C4-2B (cell line): ENCODE measurements at regions not wholly inside any gene's neighbourhood (a gene's known extent, or its start where the extent isn't known, plus 50 kb on each side); places are given as distances from the start of the nearest gene placed in this dataset.

Experiments used
- H3K27ac ChIP-seq: fragments of 450-650 bp; 2 replicates; pipeline ENCODE4 v1.5.1; 2017
- ZFX ChIP-seq: fragments of 450-650 bp; IDR thresholded peaks from 2 replicates; pipeline ENCODE4 v1.6.1; 2017
- TF ChIP-seq, protein P1 (sequence below): fragments of 450-650 bp; conservative IDR thresholded peaks from 2 replicates; pipeline ENCODE4 v1.5.1; 2017; ENCODE audit warnings: mild to moderate bottlenecking

DNA sequence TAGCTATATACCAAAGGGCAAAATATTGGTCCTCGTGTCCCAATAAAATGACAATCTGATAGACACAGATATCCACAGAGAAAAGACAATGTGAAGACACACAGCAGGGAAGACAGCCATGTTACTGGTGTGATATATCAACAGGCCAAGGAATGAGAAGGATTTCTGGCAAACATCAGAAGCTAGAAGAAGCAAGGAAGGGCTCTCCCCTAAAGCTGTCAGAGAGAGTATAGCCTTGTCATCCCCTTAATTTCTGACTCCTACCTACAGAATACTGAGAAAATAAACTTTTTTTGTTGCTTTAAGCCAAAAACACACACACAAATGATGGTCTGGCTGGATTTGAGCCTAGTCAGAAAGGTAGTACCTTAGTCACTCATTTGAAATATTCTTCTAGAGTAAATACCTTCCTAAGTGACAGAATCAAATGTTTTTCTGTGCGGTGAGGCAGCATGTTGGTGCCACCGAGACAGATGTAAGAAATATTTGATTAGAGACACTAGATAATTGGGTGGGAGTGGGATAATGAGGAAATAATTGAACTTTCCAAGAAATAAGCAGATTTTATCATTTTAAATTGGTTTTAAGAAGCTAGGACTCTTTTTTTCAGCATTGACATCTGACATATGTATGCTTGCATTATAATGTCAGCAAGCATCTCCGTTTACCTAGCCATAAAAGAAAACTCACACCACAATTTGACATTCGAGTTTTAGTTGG lies 123.4 kb upstream of the TFAP2D start:
- H3K27ac ChIP-seq = no peak overlapping the region
- TF ChIP-seq, protein P1, sequence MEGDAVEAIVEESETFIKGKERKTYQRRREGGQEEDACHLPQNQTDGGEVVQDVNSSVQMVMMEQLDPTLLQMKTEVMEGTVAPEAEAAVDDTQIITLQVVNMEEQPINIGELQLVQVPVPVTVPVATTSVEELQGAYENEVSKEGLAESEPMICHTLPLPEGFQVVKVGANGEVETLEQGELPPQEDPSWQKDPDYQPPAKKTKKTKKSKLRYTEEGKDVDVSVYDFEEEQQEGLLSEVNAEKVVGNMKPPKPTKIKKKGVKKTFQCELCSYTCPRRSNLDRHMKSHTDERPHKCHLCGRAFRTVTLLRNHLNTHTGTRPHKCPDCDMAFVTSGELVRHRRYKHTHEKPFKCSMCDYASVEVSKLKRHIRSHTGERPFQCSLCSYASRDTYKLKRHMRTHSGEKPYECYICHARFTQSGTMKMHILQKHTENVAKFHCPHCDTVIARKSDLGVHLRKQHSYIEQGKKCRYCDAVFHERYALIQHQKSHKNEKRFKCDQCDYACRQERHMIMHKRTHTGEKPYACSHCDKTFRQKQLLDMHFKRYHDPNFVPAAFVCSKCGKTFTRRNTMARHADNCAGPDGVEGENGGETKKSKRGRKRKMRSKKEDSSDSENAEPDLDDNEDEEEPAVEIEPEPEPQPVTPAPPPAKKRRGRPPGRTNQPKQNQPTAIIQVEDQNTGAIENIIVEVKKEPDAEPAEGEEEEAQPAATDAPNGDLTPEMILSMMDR = no peak
- TF ChIP-seq ZFX = no peak

DNA sequence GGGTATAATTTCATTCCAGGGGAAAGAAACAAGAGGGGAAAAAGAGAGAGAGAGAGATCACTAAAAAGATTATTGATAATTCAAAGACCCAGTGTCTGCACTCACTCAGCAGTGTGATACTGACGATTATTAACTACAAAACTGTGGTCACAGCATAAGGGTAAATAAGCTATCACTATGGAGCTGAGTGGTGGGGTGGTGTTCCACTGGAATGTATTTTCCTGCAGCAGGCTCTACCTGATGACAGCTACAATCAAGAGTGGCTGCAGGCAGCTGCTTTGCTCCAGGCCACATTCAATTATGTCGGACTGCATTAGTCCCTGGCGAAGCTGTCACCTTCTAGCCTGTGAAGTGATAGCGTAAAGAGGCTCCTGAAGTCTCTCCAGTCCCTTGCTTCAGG lies 122.2 kb upstream of the TFAP2D start:
- H3K27ac ChIP-seq = no peak overlapping the region
- TF ChIP-seq ZFX = no peak
- TF ChIP-seq, protein P1 = no peak

DNA sequence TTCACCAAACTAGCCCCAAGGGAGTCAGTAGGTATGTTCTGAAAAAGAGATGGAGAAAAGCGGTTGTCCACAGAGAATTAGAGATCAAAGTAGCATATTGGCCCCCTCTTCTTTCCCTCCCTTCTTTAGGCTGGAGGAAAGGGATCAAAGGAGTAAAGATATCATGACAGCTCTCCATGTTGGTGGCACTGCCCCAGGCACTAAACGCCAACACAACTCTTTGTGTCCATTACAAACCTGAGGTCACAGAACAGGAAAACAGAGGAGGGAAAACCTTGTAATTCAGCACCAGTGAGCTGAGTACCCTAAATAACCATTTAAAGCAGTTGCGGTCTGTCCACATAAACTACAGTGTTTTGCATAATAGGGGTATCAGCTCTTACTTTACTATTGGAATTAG lies 113.0 kb upstream of the TFAP2D start:
- H3K27ac ChIP-seq = no peak overlapping the region
- no peak for TF ChIP-seq ZFX
- TF ChIP-seq, protein P1 = no peak

- TF ChIP-seq, protein P1 = peak; percentile 90
- TF ChIP-seq ZFX = no peak
- H3K27ac ChIP-seq = no peak overlapping the region
Observed at GRCh38 chr6:50602292-50602691, 111.0 kb upstream of the TFAP2D start.

- H3K27ac ChIP-seq = no peak overlapping the region
- no peak for TF ChIP-seq ZFX
- TF ChIP-seq, protein P1 = no peak
Observed at GRCh38 chr6:50608421-50608820, 104.9 kb upstream of the TFAP2D start.

DNA sequence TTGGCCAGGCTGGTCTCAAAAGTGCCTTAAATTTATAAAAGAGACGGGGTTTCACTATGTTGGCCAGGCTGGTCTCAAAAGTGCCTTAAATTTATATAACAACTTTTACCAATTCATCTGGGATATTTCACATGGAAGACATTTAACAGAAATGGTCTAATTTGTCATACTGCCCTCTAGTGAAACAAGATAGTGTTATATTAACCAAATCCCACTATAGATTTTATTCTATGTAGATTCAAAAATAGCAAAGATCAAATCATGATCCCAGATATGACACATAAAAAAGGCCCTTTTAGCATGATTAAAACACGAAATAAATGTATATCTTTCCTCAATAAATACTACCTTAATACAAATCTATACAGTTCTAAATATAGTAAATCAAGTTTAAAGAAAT lies 102.8 kb upstream of the TFAP2D start:
- TF ChIP-seq, protein P1 = peak; percentile 64
- TF ChIP-seq ZFX = no peak
- H3K27ac ChIP-seq = no peak overlapping the region

DNA sequence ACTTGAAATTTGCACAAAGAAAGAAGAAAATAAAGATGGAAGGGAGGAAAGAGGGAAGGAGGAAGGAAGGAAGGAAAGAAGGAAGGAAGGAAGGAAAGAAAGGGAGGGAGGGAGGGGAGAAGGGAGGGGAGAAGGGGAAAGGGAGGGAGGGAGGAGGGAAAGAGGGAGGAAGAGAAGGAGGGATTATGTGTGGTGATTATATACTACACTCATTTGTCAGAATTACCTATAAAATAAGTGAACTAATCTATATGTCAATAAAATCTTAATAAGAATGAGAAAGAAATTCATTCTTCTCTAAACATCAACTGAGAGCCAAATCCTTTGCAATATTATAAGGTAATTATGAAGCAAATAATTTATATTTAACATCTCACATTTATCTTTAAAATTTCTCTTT lies 77.9 kb upstream of the TFAP2D start:
- TF ChIP-seq, protein P1 = no peak
- no peak for TF ChIP-seq ZFX

More for the DNA sequence above, 77.9 kb upstream of the TFAP2D start:
- no peak overlapping the region for H3K27ac ChIP-seq
